NT2/D1 (cell line): ENCODE measurements at regions not wholly inside any gene's neighbourhood (a gene's known extent, or its start where the extent isn't known, plus 50 kb on each side); places are given as distances from the start of the nearest gene placed in this dataset.

Experiments
- SUZ12 ChIP-seq: IDR thresholded peaks from 2 replicates; pipeline ENCODE4 v1.6.1; 2011; ENCODE audit not compliant: insufficient read length, insufficient read depth; ENCODE audit errors: extremely low read depth
- YY1 ChIP-seq: IDR thresholded peaks from 2 replicates; pipeline ENCODE4 v1.6.1; 2011; ENCODE audit not compliant: insufficient read length, insufficient read depth
- ZNF274 ChIP-seq: IDR thresholded peaks from 2 replicates; pipeline ENCODE4 v1.6.1; 2011; ENCODE audit warnings: mild to moderate bottlenecking, low read depth, low read length

GRCh38 chr2:236513956-236514355, 55.7 kb upstream of the ACKR3 start:
- TF ChIP-seq SUZ12 (no peak), YY1 (no peak), ZNF274 (no peak)
